ENCODE measurements at regions not wholly inside any gene's neighbourhood (a gene's known extent, or its start where the extent isn't known, plus 50 kb on each side); places are given as distances from the start of the nearest gene placed in this dataset.

DNA sequence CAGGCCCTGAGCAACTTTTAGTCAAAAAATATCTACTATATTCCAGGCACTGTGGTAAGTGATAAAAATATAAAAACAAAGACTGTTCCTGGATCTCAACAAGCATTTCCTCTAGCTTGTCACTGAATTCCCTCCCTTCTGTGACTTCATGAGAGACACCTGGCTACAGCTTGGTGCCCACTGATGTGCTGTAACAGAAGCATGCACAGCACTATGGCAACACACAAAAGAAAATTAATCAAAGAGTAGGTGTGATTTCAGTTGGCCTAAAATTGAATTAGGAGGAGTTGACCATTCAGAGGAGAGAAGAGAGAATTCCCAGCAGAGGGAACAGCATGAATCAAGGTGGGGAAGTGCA, 158.9 kb upstream of the LPP start:
- peaks cover 3 to 6% (median 5%) of the 10 kb centered on the region in 3 donors for H3K27me3 Mint-ChIP-seq (ENCODE audit: low read depth in 3 of 3)
- H3K36me3 Mint-ChIP-seq = no peaks in the 10 kb centered on the region
- peak overlapping the region; percentile 54 to 82 (median 60) for H3K4me3 Mint-ChIP-seq
- peak overlapping the region; percentile 76 to 95 (median 92) for H3K27ac Mint-ChIP-seq
- H3K9me3 Mint-ChIP-seq = no peaks in the 10 kb centered on the region
- no peak for DNase-seq
- H3K4me1 Mint-ChIP-seq = peaks cover 77 to 79% of the 10 kb centered on the region in 2 donors

DNA sequence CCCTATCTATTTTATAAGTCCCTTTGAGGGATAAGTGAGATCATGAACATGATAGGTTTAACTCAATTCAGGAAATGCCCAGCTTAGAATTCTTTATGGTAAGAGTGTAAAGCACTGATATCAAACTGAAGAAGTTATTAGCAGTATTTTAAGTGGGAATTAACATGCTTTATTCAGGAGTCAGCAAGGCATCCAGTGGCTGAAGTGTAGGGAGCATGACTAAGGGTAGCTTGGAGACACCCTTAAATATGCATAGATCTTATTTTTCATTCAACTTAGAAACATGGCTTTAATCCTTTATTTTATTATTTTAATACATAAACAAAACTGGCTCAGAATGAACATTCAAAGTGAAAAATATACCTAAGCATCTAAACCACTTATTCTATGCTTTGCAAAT, 158.3 kb upstream of the LPP start:
- H3K27ac Mint-ChIP-seq = peak overlapping the region in 4 of 6 donors; percentile 42 to 95 (median 80)

DNA sequence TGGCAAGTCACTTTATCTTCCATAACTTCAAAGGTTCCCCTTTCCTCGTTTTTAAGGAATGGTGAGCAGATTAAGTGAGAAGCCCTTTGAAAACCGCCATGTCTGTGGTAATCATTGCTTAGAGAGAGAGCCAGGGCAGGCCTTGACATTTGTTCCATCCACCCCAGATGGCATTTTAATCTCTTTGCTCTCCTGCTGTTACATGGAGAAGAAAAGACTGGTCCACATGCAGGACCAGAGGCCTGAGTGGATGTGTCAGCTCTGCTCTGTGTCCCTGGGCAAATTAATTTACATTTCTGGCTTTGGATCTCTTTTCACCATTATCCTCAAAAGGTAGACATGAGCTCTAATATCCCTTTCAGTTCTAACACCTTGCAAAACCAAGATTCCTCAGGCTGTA, 157.3 kb upstream of the LPP start:
- Mint-ChIP-seq H3K36me3 (peaks cover 0 to 7% (median 0%) of the 10 kb centered on the region in 3 donors), H3K4me1 (peaks cover 88 to 95% of the 10 kb centered on the region in 2 donors), H3K27ac (peak overlapping the region in 4 of 6 donors; percentile 0 to 39 (median 19)), H3K27me3 (ENCODE audit: low read depth in 3 of 3) (peaks cover 5 to 7% (median 6%) of the 10 kb centered on the region in 3 donors), H3K4me3 (peak overlapping the region in 1 of 5 donors; percentile 23), H3K9me3 (no peaks in the 10 kb centered on the region)
- DNase-seq = no peak

More for the DNA sequence above, 158.3 kb upstream of the LPP start:
- DNase-seq = no peak
- Mint-ChIP-seq H3K36me3 (no peaks in the 10 kb centered on the region), H3K4me3 (no peak overlapping the region), H3K27me3 (ENCODE audit: low read depth in 3 of 3) (peaks cover 5 to 6% (median 5%) of the 10 kb centered on the region in 3 donors), H3K9me3 (no peaks in the 10 kb centered on the region), H3K4me1 (peaks cover 82 to 86% of the 10 kb centered on the region in 2 donors)

DNA sequence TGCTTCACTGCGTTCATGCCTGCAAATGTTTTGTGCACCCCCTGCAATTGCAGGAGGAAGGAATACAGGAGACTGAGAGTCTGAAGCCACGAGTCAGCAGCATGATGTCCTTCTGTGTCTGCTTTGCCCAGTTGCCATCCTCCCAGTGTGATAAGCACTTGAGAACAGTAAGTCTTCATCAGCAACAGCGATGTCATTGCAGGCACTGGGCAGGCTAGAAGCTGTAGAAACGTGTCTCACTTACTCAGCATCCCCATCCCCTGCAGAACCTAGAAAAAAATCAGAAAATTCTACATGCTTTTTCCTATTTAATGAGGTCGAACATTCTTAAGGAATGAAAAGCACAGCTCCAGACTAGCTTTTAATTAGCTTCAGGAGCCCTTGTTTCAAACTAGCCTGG, 156.5 kb upstream of the LPP start:
- Mint-ChIP-seq H3K27ac (peak overlapping the region in 1 of 6 donors; percentile 18), H3K9me3 (no peaks in the 10 kb centered on the region), H3K27me3 (ENCODE audit: low read depth in 3 of 3) (peaks cover 5 to 7% (median 6%) of the 10 kb centered on the region in 3 donors), H3K4me1 (peaks cover 92 to 100% of the 10 kb centered on the region in 2 donors), H3K36me3 (peaks cover 0 to 7% (median 0%) of the 10 kb centered on the region in 3 donors), H3K4me3 (no peak overlapping the region)
- DNase-seq = no peak

DNA sequence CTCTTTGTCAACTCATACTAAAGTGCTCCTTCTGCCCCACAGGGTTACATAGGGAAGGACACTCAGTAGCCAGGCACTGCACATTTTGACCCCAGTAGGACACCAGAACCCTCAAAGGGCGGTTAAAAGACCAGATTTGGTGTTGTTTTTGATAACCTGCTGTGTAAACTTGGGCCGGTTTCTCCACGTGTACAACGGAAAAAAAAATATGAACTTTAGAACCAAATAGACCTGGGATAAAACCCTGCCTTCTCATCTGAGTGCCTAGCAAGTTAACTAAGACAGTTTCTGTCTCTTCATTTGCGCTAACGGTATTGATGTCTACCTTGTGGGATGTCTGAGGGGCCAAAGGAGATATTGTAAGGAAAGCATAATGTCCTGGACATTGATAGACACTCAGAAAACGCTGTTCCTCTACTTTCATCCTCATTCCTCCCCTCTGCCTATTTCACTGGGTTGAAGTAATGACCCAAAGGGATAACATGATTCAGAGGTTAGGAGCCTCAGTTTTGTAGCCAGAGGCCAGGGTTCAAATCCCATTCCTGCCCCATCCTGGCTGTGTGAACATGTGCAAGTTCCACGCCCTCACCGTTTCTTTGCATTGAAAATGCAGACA, 155.9 kb upstream of the LPP start:
- no peaks in the 10 kb centered on the region for H3K9me3 Mint-ChIP-seq
- H3K4me3 Mint-ChIP-seq = no peak overlapping the region
- DNase-seq = no peak
- H3K27ac Mint-ChIP-seq = peak overlapping the region in 2 of 6 donors; percentile 58 to 93
- H3K27me3 Mint-ChIP-seq (ENCODE audit: low read depth in 3 of 3) = peaks cover 5 to 7% (median 6%) of the 10 kb centered on the region in 3 donors
- peaks cover 90 to 96% of the 10 kb centered on the region in 2 donors for H3K4me1 Mint-ChIP-seq
- peaks cover 0 to 7% (median 0%) of the 10 kb centered on the region in 3 donors for H3K36me3 Mint-ChIP-seq

DNA sequence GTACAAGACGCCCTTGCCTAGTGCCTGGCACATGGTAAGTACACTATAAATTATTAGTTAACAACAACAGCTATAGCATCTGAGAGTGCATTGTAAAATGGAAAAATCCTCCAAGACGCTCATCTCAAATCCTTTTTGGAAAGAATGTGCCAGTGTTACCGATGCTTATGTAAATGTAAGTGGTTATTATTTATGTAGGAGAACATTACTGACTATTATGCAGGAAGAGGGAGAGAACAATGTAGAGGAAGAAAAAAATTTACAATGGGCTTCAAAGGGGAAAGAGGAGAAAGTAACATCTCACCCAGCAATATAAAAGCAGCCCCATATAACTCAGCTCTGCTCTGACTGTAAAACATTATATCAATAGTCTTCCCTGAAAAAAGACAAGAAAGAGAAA, 155.3 kb upstream of the LPP start:
- H3K9me3 Mint-ChIP-seq = no peaks in the 10 kb centered on the region
- no peak for DNase-seq
- peak overlapping the region; percentile 58 to 98 (median 82) for H3K27ac Mint-ChIP-seq
- peaks cover 3 to 7% (median 3%) of the 10 kb centered on the region in 3 donors for H3K36me3 Mint-ChIP-seq
- peaks cover 5 to 6% (median 6%) of the 10 kb centered on the region in 3 donors for H3K27me3 Mint-ChIP-seq (ENCODE audit: low read depth in 3 of 3)
- H3K4me1 Mint-ChIP-seq = peaks cover 89 to 96% of the 10 kb centered on the region in 2 donors
- peak overlapping the region in 3 of 5 donors; percentile 15 to 86 (median 42) for H3K4me3 Mint-ChIP-seq

DNA sequence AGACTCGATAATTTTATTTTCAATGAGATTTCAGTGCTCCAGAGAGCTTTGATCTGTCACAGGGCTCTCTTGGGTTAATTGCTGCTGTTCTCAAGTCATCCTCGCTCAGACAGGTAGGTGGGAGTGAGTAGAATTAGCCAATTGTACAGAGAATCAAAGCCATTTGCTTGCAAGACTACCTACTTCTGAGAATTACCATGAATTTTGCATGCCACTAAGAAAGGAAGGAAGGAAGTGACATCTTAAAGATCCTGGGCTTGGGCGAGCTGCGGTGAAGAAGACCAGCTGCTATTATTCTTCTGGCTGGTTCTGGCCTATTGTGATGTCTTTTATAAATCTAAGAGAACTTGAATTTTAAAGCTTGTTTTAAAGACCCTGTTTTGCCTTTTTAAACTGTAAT, 154.1 kb upstream of the LPP start:
- Mint-ChIP-seq H3K9me3 (no peaks in the 10 kb centered on the region), H3K4me1 (peaks cover 77 to 85% of the 10 kb centered on the region in 2 donors), H3K27ac (peak overlapping the region; percentile 93 to 99 (median 98)), H3K4me3 (peak overlapping the region; percentile 76 to 89 (median 86)), H3K27me3 (ENCODE audit: low read depth in 3 of 3) (peaks cover 0 to 5% (median 3%) of the 10 kb centered on the region in 3 donors), H3K36me3 (peaks cover 3 to 7% (median 3%) of the 10 kb centered on the region in 3 donors)
- DNase-seq = peak; percentile 60 to 70 (median 66)

DNA sequence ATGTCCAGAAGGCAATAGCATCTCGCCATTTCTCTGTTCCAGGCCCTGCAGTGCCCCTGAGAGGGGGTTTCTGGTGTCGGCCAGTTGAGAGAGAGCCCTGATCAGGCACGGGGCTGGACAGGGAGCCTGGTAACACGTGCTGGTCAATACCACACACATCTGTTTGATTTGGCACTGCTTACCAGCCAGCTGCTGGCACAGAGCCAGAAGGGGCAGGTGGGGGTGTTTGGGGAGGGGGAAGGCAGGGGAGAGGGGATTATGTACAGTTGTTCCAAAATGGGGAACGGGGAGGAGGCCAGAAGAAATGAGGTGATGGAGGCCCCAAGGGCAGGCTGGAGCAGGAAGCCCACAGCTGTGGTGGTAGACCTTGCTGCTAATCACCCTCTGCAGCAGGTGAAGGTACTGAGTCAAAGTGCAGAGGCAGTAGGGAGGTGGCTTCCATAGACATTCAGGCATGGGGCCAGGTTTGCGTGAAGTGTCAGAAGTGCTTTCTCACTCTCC, 153.5 kb upstream of the LPP start:
- H3K27ac Mint-ChIP-seq = peak overlapping the region; percentile 93 to 99 (median 98)
- peaks cover 0 to 5% (median 3%) of the 10 kb centered on the region in 3 donors for H3K27me3 Mint-ChIP-seq (ENCODE audit: low read depth in 3 of 3)
- H3K4me3 Mint-ChIP-seq = peak overlapping the region; percentile 76 to 89 (median 86)
- DNase-seq = peak in 2 of 3 donors; percentile 23 to 24
- H3K36me3 Mint-ChIP-seq = peaks cover 3 to 7% (median 3%) of the 10 kb centered on the region in 3 donors
- peaks cover 71 to 79% of the 10 kb centered on the region in 2 donors for H3K4me1 Mint-ChIP-seq
- H3K9me3 Mint-ChIP-seq = no peaks in the 10 kb centered on the region

DNA sequence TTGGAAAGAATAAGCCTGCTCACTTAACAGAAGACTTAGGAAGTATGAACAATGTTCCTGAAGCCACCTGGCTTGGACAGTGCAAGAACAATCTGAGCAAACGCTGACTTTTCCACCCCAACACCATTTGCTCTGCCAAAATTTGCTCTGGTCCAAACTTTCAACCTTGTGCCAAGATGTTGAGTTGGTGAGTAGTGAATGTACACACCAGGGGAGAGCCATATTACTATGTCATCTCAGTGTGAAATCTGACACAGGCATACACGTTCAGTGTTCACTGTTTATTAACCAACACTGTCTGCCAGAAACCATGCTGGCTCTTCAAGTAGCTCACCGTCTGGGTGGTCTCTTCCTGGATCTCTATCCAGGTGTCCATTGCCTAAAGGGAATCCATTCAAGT, 152.9 kb upstream of the LPP start:
- H3K36me3 Mint-ChIP-seq = peaks cover 3 to 7% (median 3%) of the 10 kb centered on the region in 3 donors
- H3K4me1 Mint-ChIP-seq = peaks cover 65 to 72% of the 10 kb centered on the region in 2 donors
- peak overlapping the region; percentile 93 to 99 (median 98) for H3K27ac Mint-ChIP-seq
- DNase-seq = no peak
- peaks cover 0 to 7% (median 3%) of the 10 kb centered on the region in 3 donors for H3K27me3 Mint-ChIP-seq (ENCODE audit: low read depth in 3 of 3)
- H3K4me3 Mint-ChIP-seq = peak overlapping the region; percentile 76 to 89 (median 86)
- no peaks in the 10 kb centered on the region for H3K9me3 Mint-ChIP-seq

DNA sequence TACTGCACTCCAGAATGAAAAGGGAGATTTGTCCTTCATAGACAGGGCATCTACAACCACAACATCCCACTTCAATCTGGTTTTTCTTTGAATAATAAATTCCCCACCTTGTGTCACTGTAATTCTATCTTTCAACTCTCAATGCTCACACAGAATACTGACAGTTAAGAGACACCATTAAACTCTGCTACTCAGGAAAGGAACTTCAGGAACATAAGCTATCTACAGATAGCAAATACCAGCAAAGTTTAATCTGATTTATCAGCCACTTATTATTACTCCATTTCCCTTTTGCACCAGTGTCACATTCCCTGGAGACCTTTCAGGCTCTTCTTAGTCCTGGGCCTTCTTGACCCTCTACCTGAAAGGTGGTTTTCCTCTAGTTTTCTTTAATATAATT, 152.0 kb upstream of the LPP start:
- no peak for DNase-seq
- Mint-ChIP-seq H3K4me1 (peaks cover 57 to 64% of the 10 kb centered on the region in 2 donors), H3K27ac (peak overlapping the region in 5 of 6 donors; percentile 31 to 98 (median 62)), H3K36me3 (peaks cover 3 to 7% (median 3%) of the 10 kb centered on the region in 3 donors), H3K9me3 (no peaks in the 10 kb centered on the region), H3K4me3 (no peak overlapping the region), H3K27me3 (ENCODE audit: low read depth in 3 of 3) (peaks cover 0 to 9% (median 3%) of the 10 kb centered on the region in 3 donors)

DNA sequence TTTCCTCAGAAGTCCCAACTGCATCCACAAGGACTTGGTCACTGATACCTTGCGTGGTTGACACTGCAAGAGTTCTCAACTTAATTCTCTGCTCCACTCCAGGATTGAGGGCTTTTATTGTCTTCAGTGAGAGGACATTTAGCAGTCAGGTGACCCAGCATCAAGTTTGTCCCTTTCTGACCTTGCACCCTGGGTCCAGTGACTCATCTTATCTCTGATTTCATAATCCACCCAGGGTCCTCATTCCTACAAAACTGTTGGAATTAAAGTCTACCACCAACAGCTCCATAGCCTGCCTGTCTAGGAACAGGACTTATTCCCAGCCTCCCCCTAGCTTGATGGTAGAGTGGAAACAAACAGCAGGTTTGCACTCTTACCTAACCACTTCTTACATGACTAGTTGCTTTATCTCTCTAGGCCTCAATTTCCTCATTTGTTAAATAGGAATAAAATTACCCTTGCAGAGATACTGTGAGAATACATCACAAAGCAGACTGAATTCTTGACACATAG, 151.3 kb upstream of the LPP start:
- H3K4me3 Mint-ChIP-seq = no peak overlapping the region
- peaks cover 3 to 7% (median 3%) of the 10 kb centered on the region in 3 donors for H3K36me3 Mint-ChIP-seq
- peak overlapping the region in 2 of 6 donors; percentile 63 to 65 for H3K27ac Mint-ChIP-seq
- no peaks in the 10 kb centered on the region for H3K9me3 Mint-ChIP-seq
- H3K4me1 Mint-ChIP-seq = peaks cover 51 to 56% of the 10 kb centered on the region in 2 donors
- no peak for DNase-seq
- H3K27me3 Mint-ChIP-seq (ENCODE audit: low read depth in 3 of 3) = peaks cover 0 to 9% (median 3%) of the 10 kb centered on the region in 3 donors

DNA sequence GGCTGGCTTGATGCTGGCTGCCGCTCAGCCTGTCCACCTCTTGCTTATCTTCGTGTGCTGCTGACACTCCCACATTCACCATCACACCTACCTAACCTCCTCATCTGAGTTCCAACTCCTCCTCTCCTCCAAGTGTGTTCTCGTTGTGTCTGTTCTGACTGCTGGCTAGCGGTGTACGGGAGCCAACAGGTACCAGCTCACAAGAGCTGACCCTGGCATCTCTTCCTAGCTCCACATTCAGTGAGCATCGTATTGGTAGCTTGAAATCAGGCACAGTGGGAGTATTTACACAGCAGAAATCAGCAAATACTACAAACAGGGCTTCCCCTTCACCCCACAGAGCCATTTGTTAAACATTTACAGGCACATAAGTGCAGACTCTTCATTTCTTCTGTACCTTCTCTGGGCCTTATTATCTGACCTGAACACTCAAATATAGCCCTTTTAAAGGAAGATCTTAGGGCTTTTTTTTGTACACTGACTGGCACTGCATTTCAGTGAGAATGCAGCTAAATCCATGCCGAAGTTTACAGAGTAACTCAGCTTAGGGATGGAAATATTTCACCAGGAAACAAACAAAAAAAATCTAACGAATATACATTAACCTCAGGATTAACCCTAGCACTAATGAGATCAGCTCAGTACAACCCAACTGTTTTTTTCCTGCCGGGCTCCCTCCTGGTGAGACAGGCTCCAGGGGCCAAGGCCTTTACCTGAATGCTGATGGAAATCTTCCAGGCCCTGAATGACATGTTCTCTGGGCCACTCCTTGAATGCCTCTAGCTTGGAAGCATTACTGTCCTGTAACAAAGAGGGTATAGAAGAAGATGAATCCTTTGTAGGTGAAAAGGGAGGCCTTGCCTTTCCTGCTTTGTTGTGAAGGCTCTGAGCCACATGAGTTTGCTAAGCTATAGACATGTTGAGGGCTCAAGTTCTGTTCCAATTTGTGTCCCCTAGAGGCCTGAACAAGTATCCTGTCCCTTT, 150.5 kb upstream of the LPP start:
- Mint-ChIP-seq H3K27ac (peak overlapping the region in 3 of 6 donors; percentile 13 to 63 (median 22)), H3K27me3 (ENCODE audit: low read depth in 3 of 3) (peaks cover 0 to 9% (median 5%) of the 10 kb centered on the region in 3 donors), H3K9me3 (no peaks in the 10 kb centered on the region), H3K4me3 (no peak overlapping the region), H3K36me3 (peaks cover 3 to 12% (median 3%) of the 10 kb centered on the region in 3 donors), H3K4me1 (peaks cover 47 to 48% of the 10 kb centered on the region in 2 donors)
- no peak for DNase-seq

DNA sequence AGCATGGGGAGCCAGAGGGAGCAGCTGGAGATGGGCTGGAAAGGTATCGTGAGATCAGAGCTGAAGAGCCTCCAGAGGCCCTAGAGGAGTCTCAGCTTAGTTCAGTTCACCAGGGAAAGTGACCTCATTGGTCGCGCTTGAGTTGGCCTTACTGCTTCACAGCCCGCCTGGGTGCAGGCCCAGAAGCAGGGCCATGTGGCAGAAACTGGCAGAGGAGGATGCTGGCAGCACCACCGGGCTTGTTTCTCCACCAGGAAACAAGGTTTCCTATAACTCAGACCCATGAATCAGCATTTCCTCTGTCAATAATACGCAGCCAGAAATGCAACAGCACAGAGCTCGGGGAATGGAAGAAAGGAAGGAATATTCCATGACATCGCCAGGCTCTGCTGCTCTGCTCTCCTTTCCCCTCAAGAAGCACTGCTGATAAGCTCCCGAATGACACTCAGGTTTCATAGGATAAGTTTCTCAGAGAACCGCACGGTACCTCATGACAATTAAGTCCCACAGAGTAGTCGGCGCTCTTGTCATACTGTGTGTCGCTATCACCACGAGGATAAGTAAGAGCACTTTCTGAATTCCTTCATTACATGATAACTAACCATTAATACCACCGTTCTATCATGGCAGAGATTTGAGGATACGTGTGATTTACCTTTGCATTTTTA, 147.1 kb upstream of the LPP start:
- no peak for DNase-seq
- peaks cover 0 to 4% (median 3%) of the 10 kb centered on the region in 3 donors for H3K27me3 Mint-ChIP-seq (ENCODE audit: low read depth in 3 of 3)
- H3K4me1 Mint-ChIP-seq = peaks cover 15 to 20% of the 10 kb centered on the region in 2 donors
- peaks cover 0 to 1% (median 0%) of the 10 kb centered on the region in 6 donors for H3K9me3 Mint-ChIP-seq
- peaks cover 3 to 5% (median 3%) of the 10 kb centered on the region in 3 donors for H3K36me3 Mint-ChIP-seq
- H3K4me3 Mint-ChIP-seq = no peak overlapping the region
- H3K27ac Mint-ChIP-seq = no peak overlapping the region

Data from immature natural killer cell (primary cell).